GM06990 (cell line): ENCODE measurements at regions not wholly inside any gene's neighbourhood (a gene's known extent, or its start where the extent isn't known, plus 50 kb on each side); places are given as distances from the start of the nearest gene placed in this dataset.

Source experiments
- DNase-seq: peaks from one replicate; pipeline ENCODE4 v3.0.0-alpha.2; 2011; ENCODE audit not compliant: insufficient read length; ENCODE audit errors: extremely low read depth
- H3K27me3 ChIP-seq: replicated peaks from 2 replicates; pipeline ENCODE4 v1.6.0; 2011; ENCODE audit warnings: low read length; ENCODE audit not compliant: control insufficient read depth, insufficient read depth
- H3K36me3 ChIP-seq: 2 replicates; pipeline ENCODE4 v1.5.1; 2011; ENCODE audit warnings: low read length; ENCODE audit not compliant: control insufficient read depth, insufficient read depth
- H3K4me3 ChIP-seq: replicated peaks from 2 replicates; pipeline ENCODE4 v1.5.1; 2011; ENCODE audit warnings: low read depth, mild to moderate bottlenecking, control low read depth, low read length
- CTCF ChIP-seq: IDR thresholded peaks from 2 replicates; pipeline ENCODE4 v1.5.1; 2011; ENCODE audit warnings: low read length, control low read depth, mild to moderate bottlenecking, inconsistent platforms; ENCODE audit not compliant: insufficient read depth, poor library complexity, severe bottlenecking

GRCh38 chr6:167446046-167446445 is 121.2 kb downstream of the TTLL2 start:
- DNase-seq = no peak
- H3K4me3 ChIP-seq = no peak overlapping the region
- no peaks in the 10 kb centered on the region for H3K27me3 ChIP-seq
- H3K36me3 ChIP-seq = no peaks in the 10 kb centered on the region
- no peak for TF ChIP-seq CTCF

GRCh38 chr6:167446971-167447370 is 122.1 kb downstream of the TTLL2 start:
- no peak for TF ChIP-seq CTCF
- Histone ChIP-seq H3K36me3 (no peaks in the 10 kb centered on the region), H3K27me3 (no peaks in the 10 kb centered on the region; the same call in 1 of the 2 replicates), H3K4me3 (no peak overlapping the region)
- DNase-seq = no peak

- Histone ChIP-seq H3K4me3 (no peak overlapping the region), H3K36me3 (no peaks in the 10 kb centered on the region), H3K27me3 (no peaks in the 10 kb centered on the region; the same call in 1 of the 2 replicates)
- DNase-seq = no peak
- no peak for TF ChIP-seq CTCF
Observed at GRCh38 chr6:167448378-167448777, 123.5 kb downstream of the TTLL2 start.

GRCh38 chr6:167449094-167449861 is 124.4 kb downstream of the TTLL2 start:
- H3K4me3 ChIP-seq = no peak overlapping the region
- no peaks in the 10 kb centered on the region for H3K36me3 ChIP-seq
- H3K27me3 ChIP-seq = no peaks in the 10 kb centered on the region; the same call in 1 of the 2 replicates
- DNase-seq = no peak
- TF ChIP-seq CTCF = no peak

- TF ChIP-seq CTCF = no peak
- DNase-seq = no peak
- Histone ChIP-seq H3K36me3 (no peaks in the 10 kb centered on the region), H3K27me3 (no peaks in the 10 kb centered on the region; the same call in 1 of the 2 replicates), H3K4me3 (no peak overlapping the region)
Observed at GRCh38 chr6:167450626-167451025, 125.7 kb downstream of the TTLL2 start.
